HG03558 (cell line): ENCODE measurements at regions not wholly inside any gene's neighbourhood (a gene's known extent, or its start where the extent isn't known, plus 50 kb on each side); places are given as distances from the start of the nearest gene placed in this dataset.

Source experiments
- ATAC-seq: cut with Tn5 transposase; IDR thresholded peaks from one replicate; pipeline ENCODE4 v1.9.1; 2021; ENCODE audit warnings: moderate number of reproducible peaks; ENCODE audit not compliant: unreplicated experiment; ENCODE audit errors: extremely low read depth

GRCh38 chr13:22428188-22428828, 752.5 kb upstream of the SGCG start:
- no peak for ATAC-seq

GRCh38 chr13:22432690-22433089, 748.1 kb upstream of the SGCG start:
- no peak for ATAC-seq

GRCh38 chr13:22447132-22447886, 733.5 kb upstream of the SGCG start:
- no peak for ATAC-seq

- ATAC-seq, result no peak
These were observed 731.5 kb upstream of the SGCG start for GRCh38 chr13:22449251-22449650.

GRCh38 chr13:22451327-22451741, 729.4 kb upstream of the SGCG start:
- no peak for ATAC-seq

- no peak for ATAC-seq
These were observed 726.2 kb upstream of the SGCG start for GRCh38 chr13:22454586-22454985.

GRCh38 chr13:22455036-22455435, 725.7 kb upstream of the SGCG start:
- ATAC-seq, result no peak

GRCh38 chr13:22461854-22462490, 718.8 kb upstream of the SGCG start:
- no peak for ATAC-seq

- no peak for ATAC-seq
These were observed 717.7 kb upstream of the SGCG start for GRCh38 chr13:22463089-22463488.

- ATAC-seq, result no peak
These were observed 712.7 kb upstream of the SGCG start for GRCh38 chr13:22468045-22468444.

GRCh38 chr13:22468824-22469223, 712.0 kb upstream of the SGCG start:
- ATAC-seq, result no peak

GRCh38 chr13:22469452-22469851, 711.3 kb upstream of the SGCG start:
- ATAC-seq, result no peak

- no peak for ATAC-seq
These were observed 710.7 kb upstream of the SGCG start for GRCh38 chr13:22470075-22470474.

GRCh38 chr13:22482496-22483000, 698.2 kb upstream of the SGCG start:
- no peak for ATAC-seq

GRCh38 chr13:22483276-22483675, 697.5 kb upstream of the SGCG start:
- no peak for ATAC-seq

GRCh38 chr13:22486490-22486889, 694.3 kb upstream of the SGCG start:
- ATAC-seq, result no peak

- no peak for ATAC-seq
These were observed 692.8 kb upstream of the SGCG start for GRCh38 chr13:22487932-22488331.

GRCh38 chr13:22489771-22490170, 691.0 kb upstream of the SGCG start:
- no peak for ATAC-seq

GRCh38 chr13:22495819-22496218, 685.0 kb upstream of the SGCG start:
- ATAC-seq, result no peak

GRCh38 chr13:22496803-22497508, 683.8 kb upstream of the SGCG start:
- no peak for ATAC-seq
